ENCODE measurements at regions not wholly inside any gene's neighbourhood (a gene's known extent, or its start where the extent isn't known, plus 50 kb on each side); places are given as distances from the start of the nearest gene placed in this dataset.

DNA sequence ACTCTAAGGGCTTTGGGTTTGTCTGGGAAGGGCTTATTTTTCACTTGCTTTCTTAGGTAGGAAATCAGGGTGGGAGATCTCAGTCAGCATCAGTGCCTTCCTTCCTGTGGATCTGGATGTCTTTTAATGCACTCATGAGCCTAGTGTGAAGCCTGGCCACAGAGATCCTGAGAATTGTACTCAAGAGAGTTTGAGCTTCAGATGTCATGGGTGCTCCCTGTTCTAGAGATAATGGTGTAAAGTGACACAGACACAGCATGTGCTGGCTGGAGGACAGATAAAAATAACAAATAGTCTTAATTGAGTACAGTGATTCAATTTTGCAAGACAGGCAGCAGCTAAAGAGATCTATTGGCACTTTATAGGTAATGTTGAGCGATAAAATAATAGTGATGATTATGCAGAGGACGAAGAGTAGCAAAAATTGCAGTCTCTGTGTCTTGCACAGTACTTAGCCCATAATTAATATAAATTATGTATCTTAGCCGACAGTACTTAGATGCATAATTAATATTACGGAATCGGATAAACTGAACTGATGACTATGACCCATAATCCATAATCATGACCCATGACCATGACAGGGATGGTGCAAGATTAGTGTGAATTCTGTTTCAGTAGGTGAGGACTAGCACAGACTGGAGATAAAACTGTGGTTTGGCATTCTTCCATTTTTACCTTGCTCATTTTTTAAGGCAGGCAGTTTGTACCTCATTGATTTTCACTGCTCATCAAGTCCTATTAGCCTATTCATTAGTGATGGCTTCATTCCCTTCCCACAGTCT lies 408.7 kb upstream of the PIK3R1 start:
- Histone ChIP-seq H3K27me3 (ENCODE audit: insufficient read depth, low read length) (no peaks in the 10 kb centered on the region), H3K4me3 (ENCODE audit: insufficient read depth, low read depth, low read length) (no peak overlapping the region), H3K79me2 (ENCODE audit: insufficient read depth, low read length) (no peaks in the 10 kb centered on the region), H3K9me3 (ENCODE audit: insufficient read depth, low read depth, low read length) (no peaks in the 10 kb centered on the region), H4K20me1 (ENCODE audit: insufficient read depth, low read length) (no peaks in the 10 kb centered on the region), H2AFZ (ENCODE audit: low read depth, low read length) (no peak overlapping the region), H3K4me2 (ENCODE audit: low read length) (no peak overlapping the region), H3K36me3 (ENCODE audit: insufficient read depth, low read length) (no peaks in the 10 kb centered on the region), H3K27ac (ENCODE audit: low read depth, low read length) (no peak overlapping the region), H3K4me1 (ENCODE audit: insufficient read depth, low read length) (no peaks in the 10 kb centered on the region), H3K9ac (ENCODE audit: low read length) (no peak overlapping the region)
- Mint-ChIP-seq H3K27ac (ENCODE audit: unreplicated experiment) (no peak overlapping the region), H3K36me3 (ENCODE audit: low read depth, unreplicated experiment) (no peaks in the 10 kb centered on the region), H3K27me3 (ENCODE audit: low read depth, unreplicated experiment) (peaks cover 3% of the 10 kb centered on the region), H3K4me3 (ENCODE audit: unreplicated experiment) (no peak overlapping the region), H3K9me3 (ENCODE audit: unreplicated experiment) (no peaks in the 10 kb centered on the region), H3K4me1 (ENCODE audit: low read depth, unreplicated experiment) (peaks cover 2% of the 10 kb centered on the region)
- TF ChIP-seq CTCF (IDR thresholded peaks at IDR 0.05; ENCODE audit: insufficient read depth, low read depth, low read length) = no peak
- TF ChIP-seq EZH2 (IDR thresholded peaks at IDR 0.05; ENCODE audit: insufficient read depth, low read length) = no peak
- FAIRE-seq (no peak), DNase-seq (ENCODE audit: low read depth) (peak; percentile 31)

GRCh38 chr5:67805666-67806348 lies 409.7 kb upstream of the PIK3R1 start:
- Histone ChIP-seq H3K9me3 (ENCODE audit: insufficient read depth, low read depth, low read length) (no peaks in the 10 kb centered on the region), H3K79me2 (ENCODE audit: insufficient read depth, low read length) (no peaks in the 10 kb centered on the region), H3K27ac (ENCODE audit: low read depth, low read length) (no peak overlapping the region), H3K4me3 (ENCODE audit: insufficient read depth, low read depth, low read length) (no peak overlapping the region), H3K9ac (ENCODE audit: low read length) (no peak overlapping the region), H3K4me1 (ENCODE audit: insufficient read depth, low read length) (no peaks in the 10 kb centered on the region), H3K4me2 (ENCODE audit: low read length) (no peak overlapping the region), H2AFZ (ENCODE audit: low read depth, low read length) (no peak overlapping the region), H3K36me3 (ENCODE audit: insufficient read depth, low read length) (no peaks in the 10 kb centered on the region), H4K20me1 (ENCODE audit: insufficient read depth, low read length) (no peaks in the 10 kb centered on the region), H3K27me3 (ENCODE audit: insufficient read depth, low read length) (no peaks in the 10 kb centered on the region)
- FAIRE-seq (no peak), DNase-seq (ENCODE audit: low read depth) (no peak)
- Mint-ChIP-seq H3K9me3 (ENCODE audit: unreplicated experiment) (no peaks in the 10 kb centered on the region), H3K4me1 (ENCODE audit: low read depth, unreplicated experiment) (peaks cover 2% of the 10 kb centered on the region), H3K27me3 (ENCODE audit: low read depth, unreplicated experiment) (no peaks in the 10 kb centered on the region), H3K27ac (ENCODE audit: unreplicated experiment) (no peak overlapping the region), H3K4me3 (ENCODE audit: unreplicated experiment) (no peak overlapping the region), H3K36me3 (ENCODE audit: low read depth, unreplicated experiment) (no peaks in the 10 kb centered on the region)
- TF ChIP-seq CTCF (IDR thresholded peaks at IDR 0.05; ENCODE audit: insufficient read depth, low read depth, low read length) (no peak), EZH2 (IDR thresholded peaks at IDR 0.05; ENCODE audit: insufficient read depth, low read length) (no peak)

- Histone ChIP-seq H3K27me3 (ENCODE audit: insufficient read depth, low read length) (no peaks in the 10 kb centered on the region), H3K4me1 (ENCODE audit: insufficient read depth, low read length) (no peaks in the 10 kb centered on the region), H3K4me3 (ENCODE audit: insufficient read depth, low read depth, low read length) (no peak overlapping the region), H3K4me2 (ENCODE audit: low read length) (no peak overlapping the region), H3K27ac (ENCODE audit: low read depth, low read length) (no peak overlapping the region), H4K20me1 (ENCODE audit: insufficient read depth, low read length) (no peaks in the 10 kb centered on the region), H3K79me2 (ENCODE audit: insufficient read depth, low read length) (no peaks in the 10 kb centered on the region), H3K9me3 (ENCODE audit: insufficient read depth, low read depth, low read length) (no peaks in the 10 kb centered on the region), H3K9ac (ENCODE audit: low read length) (no peak overlapping the region), H3K36me3 (ENCODE audit: insufficient read depth, low read length) (no peaks in the 10 kb centered on the region), H2AFZ (ENCODE audit: low read depth, low read length) (no peak overlapping the region)
- peaks cover 4% of the 10 kb centered on the region for H3K9me3 Mint-ChIP-seq (ENCODE audit: unreplicated experiment)
- H3K36me3 Mint-ChIP-seq (ENCODE audit: low read depth, unreplicated experiment) = no peaks in the 10 kb centered on the region
- H3K27ac Mint-ChIP-seq (ENCODE audit: unreplicated experiment) = no peak overlapping the region
- TF ChIP-seq EZH2 (IDR thresholded peaks at IDR 0.05; ENCODE audit: insufficient read depth, low read length) = no peak
- no peak for TF ChIP-seq CTCF (IDR thresholded peaks at IDR 0.05; ENCODE audit: insufficient read depth, low read depth, low read length)
- DNase-seq (ENCODE audit: low read depth) = no peak
- no peak overlapping the region for H3K4me3 Mint-ChIP-seq (ENCODE audit: unreplicated experiment)
- no peak for FAIRE-seq
- H3K27me3 Mint-ChIP-seq (ENCODE audit: low read depth, unreplicated experiment) = no peaks in the 10 kb centered on the region
- H3K4me1 Mint-ChIP-seq (ENCODE audit: low read depth, unreplicated experiment) = peaks cover 9% of the 10 kb centered on the region
Observed at GRCh38 chr5:67802766-67803165, 412.8 kb upstream of the PIK3R1 start.

Measured in astrocyte (in vitro differentiated cells and primary cell).